IMR-90 (cell line): ENCODE measurements at regions not wholly inside any gene's neighbourhood (a gene's known extent, or its start where the extent isn't known, plus 50 kb on each side); places are given as distances from the start of the nearest gene placed in this dataset.

Source experiments
- ATAC-seq: fragments of 200-7000 bp; cut with Tn5 transposase; 2 replicates; pipeline ENCODE4 v1.9.1; 2020; ENCODE audit warnings: low read depth, mild to moderate bottlenecking, moderate library complexity
- BruUV-seq: library from RNA; stranded (reverse); fragments of 400-500 nt; replicated peaks from 2 replicates; lab custom pipeline; 2021; lab: Mats Ljungman, UMichigan
- CTCF ChIA-PET: fragments of 300-600 bp; formaldehyde crosslinking; extraction: SDS; loops from one replicate; lab custom pipeline; 2021; ENCODE audit warnings: antibody characterized with exemption; lab: Yijun Ruan, JAX
- POLR2A ChIA-PET: fragments of 300-600 bp; sonication (Branson Sonifier 250); formaldehyde crosslinking; loops from one replicate; lab custom pipeline; 2022; ENCODE audit warnings: antibody characterized with exemption; ENCODE audit not compliant: unreplicated experiment; lab: Charles Lee
- DNase-seq: peaks from one replicate; pipeline ENCODE4 v3.0.0; 2013
- H2AFZ ChIP-seq: replicated peaks from 2 replicates; pipeline ENCODE3; 2013; ENCODE audit warnings: low read length, mild to moderate bottlenecking; ENCODE audit not compliant: poor library complexity
- H2AK5ac ChIP-seq: 2 replicates; pipeline ENCODE4 v1.6.1; 2013; ENCODE audit warnings: low read depth, low read length, inconsistent platforms
- H2AK9ac ChIP-seq: replicated peaks from 2 replicates; pipeline ENCODE3; 2013; ENCODE audit warnings: mild to moderate bottlenecking, low read depth, low read length, moderate library complexity; ENCODE audit not compliant: poor library complexity
- H2BK120ac ChIP-seq: 2 replicates; pipeline ENCODE4 v1.6.1; 2013; ENCODE audit warnings: low read depth, low read length, inconsistent platforms
- H2BK15ac ChIP-seq: 3 replicates; pipeline ENCODE4 v1.6.1; 2013; ENCODE audit warnings: low read depth, low read length, inconsistent platforms
- H2BK20ac ChIP-seq: 2 replicates; pipeline ENCODE4 v1.6.1; 2013; ENCODE audit warnings: low read depth, mild to moderate bottlenecking, inconsistent platforms, low read length, moderate library complexity
- H2BK5ac ChIP-seq: 2 replicates; pipeline ENCODE4 v1.6.1; 2013; ENCODE audit warnings: mild to moderate bottlenecking, low read depth, low read length, inconsistent platforms; ENCODE audit not compliant: poor library complexity, severe bottlenecking
- H3K14ac ChIP-seq: replicated peaks from 2 replicates; pipeline ENCODE4 v1.6.1; 2013; ENCODE audit warnings: low read depth, low read length, inconsistent platforms
- H3K18ac ChIP-seq: 2 replicates; pipeline ENCODE4 v1.6.1; 2013; ENCODE audit warnings: low read depth, low read length, control low read depth
- H3K23ac ChIP-seq: 2 replicates; pipeline ENCODE4 v1.6.1; 2013; ENCODE audit warnings: low read depth, low read length, inconsistent platforms
- H3K27ac ChIP-seq: 2 replicates; pipeline ENCODE4 v1.5.1; 2013; ENCODE audit warnings: mild to moderate bottlenecking, control low read depth, low read length; ENCODE audit not compliant: insufficient read depth
- H3K27me3 ChIP-seq: 2 replicates; pipeline ENCODE4 v1.6.1; 2013; ENCODE audit warnings: low read length; ENCODE audit not compliant: control insufficient read depth, insufficient read depth
- H3K36me3 ChIP-seq: 2 replicates; pipeline ENCODE4 v1.6.1; 2013; ENCODE audit warnings: low read length, mixed read lengths; ENCODE audit not compliant: control insufficient read depth, insufficient read depth
- H3K4ac ChIP-seq: 2 replicates; pipeline ENCODE4 v1.6.1; 2013; ENCODE audit warnings: low read depth, low read length, inconsistent platforms
- H3K4me1 ChIP-seq: 2 replicates; pipeline ENCODE4 v1.6.1; 2013; ENCODE audit warnings: low read length, mixed read lengths; ENCODE audit not compliant: control insufficient read depth, insufficient read depth
- H3K4me2 ChIP-seq: 2 replicates; pipeline ENCODE4 v1.6.1; 2013; ENCODE audit warnings: low read depth, mild to moderate bottlenecking, control low read depth, low read length, moderate library complexity
- H3K4me3 ChIP-seq: 2 replicates; pipeline ENCODE4 v1.5.1; 2013; ENCODE audit warnings: low read depth, mild to moderate bottlenecking, control low read depth, low read length, moderate library complexity; ENCODE audit not compliant: insufficient read depth
- H3K56ac ChIP-seq: 2 replicates; pipeline ENCODE4 v1.6.1; 2013; ENCODE audit warnings: low read length, inconsistent platforms; ENCODE audit not compliant: insufficient read depth; ENCODE audit errors: extremely low read depth
- H3K79me1 ChIP-seq, 2 experiments: 2 replicates each; pipeline ENCODE4 v1.6.1; 2013; ENCODE audit warnings: low read length in 2 of 2, inconsistent platforms in 1 of 2, low read depth in 1 of 2
- H3K9ac ChIP-seq: 2 replicates; pipeline ENCODE4 v1.6.1; 2013; ENCODE audit warnings: low read depth, low read length, control low read depth
- H3K9me1 ChIP-seq: 2 replicates; pipeline ENCODE4 v1.6.1; 2013; ENCODE audit warnings: low read length, inconsistent platforms; ENCODE audit not compliant: insufficient read depth
- H3K9me3 ChIP-seq: 2 replicates; pipeline ENCODE4 v1.6.1; 2013; ENCODE audit warnings: low read length; ENCODE audit not compliant: control insufficient read depth, insufficient read depth
- H4K20me1 ChIP-seq: 2 replicates; pipeline ENCODE4 v1.6.1; 2013; ENCODE audit warnings: low read length, inconsistent platforms; ENCODE audit not compliant: insufficient read depth
- H4K5ac ChIP-seq: 2 replicates; pipeline ENCODE4 v1.6.1; 2013; ENCODE audit warnings: mild to moderate bottlenecking, low read depth, low read length, control low read depth
- H4K8ac ChIP-seq, 2 experiments: 2 replicates each; pipeline ENCODE4 v1.6.1; 2013; ENCODE audit warnings: low read depth in 2 of 2, low read length in 2 of 2, control low read depth in 1 of 2, inconsistent platforms in 1 of 2
- H4K91ac ChIP-seq: 2 replicates; pipeline ENCODE4 v1.6.1; 2013; ENCODE audit warnings: low read depth, low read length, inconsistent platforms; ENCODE audit not compliant: insufficient read depth
- BHLHE40 ChIP-seq: fragments of 150-350 bp; IDR thresholded peaks from 2 replicates; pipeline ENCODE4 v1.6.1; 2016; ENCODE audit warnings: mild to moderate bottlenecking, low read depth, low read length
- CEBPB ChIP-seq: IDR thresholded peaks from 2 replicates; pipeline ENCODE4 v1.6.1; 2012; ENCODE audit warnings: low read depth, low read length, improper control_type of control experiment
- CHD1 ChIP-seq: IDR thresholded peaks from 2 replicates; pipeline ENCODE4 v1.6.1; 2012; ENCODE audit warnings: low read depth, low read length, improper control_type of control experiment
- FOS ChIP-seq: fragments of 150-350 bp; IDR thresholded peaks from 2 replicates; pipeline ENCODE4 v1.6.1; 2016; ENCODE audit warnings: low read depth, low read length
- MAFK ChIP-seq: IDR thresholded peaks from 2 replicates; pipeline ENCODE4 v1.6.1; 2012; ENCODE audit warnings: low read depth, low read length, improper control_type of control experiment
- MAZ ChIP-seq: IDR thresholded peaks from 2 replicates; pipeline ENCODE4 v1.6.1; 2012; ENCODE audit warnings: low read depth, mild to moderate bottlenecking, low read length, improper control_type of control experiment, moderate library complexity, borderline replicate concordance
- MXI1 ChIP-seq: IDR thresholded peaks from 2 replicates; pipeline ENCODE4 v1.6.1; 2012; ENCODE audit warnings: low read depth, mild to moderate bottlenecking, low read length, moderate library complexity, borderline replicate concordance
- NFE2L2 ChIP-seq: fragments of 150-350 bp; IDR thresholded peaks from 2 replicates; pipeline ENCODE4 v1.6.1; 2016; ENCODE audit warnings: low read depth, mild to moderate bottlenecking, low read length
- POLR2A ChIP-seq: IDR thresholded peaks from 2 replicates; pipeline ENCODE4 v1.6.1; 2012; ENCODE audit warnings: mild to moderate bottlenecking, low read depth, low read length
- RAD21 ChIP-seq: IDR thresholded peaks from 2 replicates; pipeline ENCODE4 v1.6.1; 2012; ENCODE audit warnings: low read length, improper control_type of control experiment
- RCOR1 ChIP-seq: IDR thresholded peaks from 2 replicates; pipeline ENCODE4 v1.6.1; 2012; ENCODE audit warnings: mild to moderate bottlenecking, low read length, improper control_type of control experiment; ENCODE audit not compliant: insufficient replicate concordance
- RFX5 ChIP-seq: IDR thresholded peaks from 2 replicates; pipeline ENCODE4 v1.8.0; 2012; ENCODE audit warnings: low read depth, mild to moderate bottlenecking, low read length, moderate library complexity
- SMC3 ChIP-seq: fragments of 150-350 bp; IDR thresholded peaks from 2 replicates; pipeline ENCODE4 v1.6.1; 2016; ENCODE audit warnings: low read depth, mild to moderate bottlenecking, antibody characterized with exemption, low read length, moderate library complexity
- dilution Hi-C: fragments of 300-500 bp; cut with HindIII; formaldehyde crosslinking; loops from one replicate; pipeline ENCODE4 v1.14.3; 2018; ENCODE audit warnings: low sequenced_read_pairs; ENCODE audit not compliant: unreplicated experiment
- in situ Hi-C: fragments of 300-500 bp; cut with MboI; formaldehyde crosslinking; loops from 3 replicates; pipeline ENCODE4 v1.14.3; 2019; ENCODE audit warnings: low sequenced_read_pairs, inconsistent platforms, mixed read lengths
- intact Hi-C: fragments of 100-400 bp; cut with micrococcal nuclease; formaldehyde crosslinking; loops from 2 replicates; pipeline ENCODE4 v1.10.0; 2022
- TF ChIP-seq, protein P1 (sequence below): fragments of 150-350 bp; IDR thresholded peaks from 2 replicates; pipeline ENCODE4 v1.6.1; 2017; ENCODE audit warnings: mild to moderate bottlenecking, antibody characterized with exemption, low read length, low read depth
- TF ChIP-seq, protein P2 (sequence below): fragments of 150-350 bp; IDR thresholded peaks from 2 replicates; pipeline ENCODE4 v1.6.1; 2016; ENCODE audit warnings: low read depth, mild to moderate bottlenecking, low read length, moderate library complexity, borderline replicate concordance
- TF ChIP-seq, protein P3 (sequence below): conservative IDR thresholded peaks from 2 replicates; pipeline ENCODE4 v1.5.1; 2012; ENCODE audit warnings: mild to moderate bottlenecking, low read depth, low read length, improper control_type of control experiment

DNA sequence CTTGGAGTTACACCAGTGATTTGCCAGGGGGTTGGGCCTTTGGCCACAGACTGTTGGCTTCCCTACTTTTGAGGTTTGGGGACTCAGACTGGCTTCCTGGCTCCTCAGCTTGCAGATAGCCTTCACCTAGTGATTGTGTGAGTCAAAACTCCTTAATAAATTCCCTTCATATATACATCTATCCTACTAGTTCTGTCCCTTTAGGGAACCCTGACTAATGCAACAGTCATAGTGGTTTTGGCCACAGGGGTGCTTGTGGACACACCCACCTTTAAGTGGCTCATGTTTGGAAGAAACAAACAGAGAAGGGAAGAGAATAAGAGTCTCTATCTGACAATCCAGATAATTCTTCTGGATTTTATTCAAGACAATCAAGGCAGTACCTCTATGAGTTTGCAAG is 457.7 kb downstream of the EPHA3 start:
- ATAC-seq (no peak), DNase-seq (peak; percentile 50)
- Histone ChIP-seq H2BK15ac (no peak overlapping the region), H3K36me3 (no peaks in the 10 kb centered on the region), H3K23ac (no peak overlapping the region), H3K4ac (no peak overlapping the region), H3K27me3 (no peaks in the 10 kb centered on the region), H3K56ac (no peak overlapping the region), H2BK20ac (no peak overlapping the region), H3K9me1 (no peaks in the 10 kb centered on the region), H4K8ac (no peak overlapping the region), H2AK9ac (no peak overlapping the region), H3K4me3 (no peak overlapping the region), H3K4me2 (no peak overlapping the region), H3K9ac (no peak overlapping the region), H3K18ac (no peak overlapping the region), H3K27ac (no peak overlapping the region), H4K5ac (no peak overlapping the region), H4K20me1 (no peaks in the 10 kb centered on the region), H2AK5ac (no peak overlapping the region), H4K91ac (no peak overlapping the region), H2AFZ (no peak overlapping the region), H2BK5ac (no peak overlapping the region), H3K79me1 (no peaks in the 10 kb centered on the region), H3K9me3 (no peaks in the 10 kb centered on the region), H2BK120ac (no peak overlapping the region), H3K14ac (no peak overlapping the region), H3K4me1 (no peaks in the 10 kb centered on the region)
- ChIA-PET POLR2A (no interaction called here), CTCF (no interaction called here)
- no TSS peak for BruUV-seq
- intact Hi-C loops = loop anchor here (10.0 kb wide), 1 partner anchor 290 kb away; no protein-coding TSS in a partner anchor
- no peak for TF ChIP-seq MXI1
- TF ChIP-seq POLR2A = no peak
- TF ChIP-seq RCOR1 = no peak
- TF ChIP-seq BHLHE40 = no peak
- TF ChIP-seq, protein P1, sequence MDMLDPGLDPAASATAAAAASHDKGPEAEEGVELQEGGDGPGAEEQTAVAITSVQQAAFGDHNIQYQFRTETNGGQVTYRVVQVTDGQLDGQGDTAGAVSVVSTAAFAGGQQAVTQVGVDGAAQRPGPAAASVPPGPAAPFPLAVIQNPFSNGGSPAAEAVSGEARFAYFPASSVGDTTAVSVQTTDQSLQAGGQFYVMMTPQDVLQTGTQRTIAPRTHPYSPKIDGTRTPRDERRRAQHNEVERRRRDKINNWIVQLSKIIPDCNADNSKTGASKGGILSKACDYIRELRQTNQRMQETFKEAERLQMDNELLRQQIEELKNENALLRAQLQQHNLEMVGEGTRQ = no peak
- no peak for TF ChIP-seq CHD1
- TF ChIP-seq MAFK = no peak
- no peak for TF ChIP-seq RFX5
- TF ChIP-seq MAZ = no peak
- TF ChIP-seq RAD21 = no peak
- TF ChIP-seq, protein P2, sequence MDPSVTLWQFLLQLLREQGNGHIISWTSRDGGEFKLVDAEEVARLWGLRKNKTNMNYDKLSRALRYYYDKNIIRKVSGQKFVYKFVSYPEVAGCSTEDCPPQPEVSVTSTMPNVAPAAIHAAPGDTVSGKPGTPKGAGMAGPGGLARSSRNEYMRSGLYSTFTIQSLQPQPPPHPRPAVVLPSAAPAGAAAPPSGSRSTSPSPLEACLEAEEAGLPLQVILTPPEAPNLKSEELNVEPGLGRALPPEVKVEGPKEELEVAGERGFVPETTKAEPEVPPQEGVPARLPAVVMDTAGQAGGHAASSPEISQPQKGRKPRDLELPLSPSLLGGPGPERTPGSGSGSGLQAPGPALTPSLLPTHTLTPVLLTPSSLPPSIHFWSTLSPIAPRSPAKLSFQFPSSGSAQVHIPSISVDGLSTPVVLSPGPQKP = no peak
- TF ChIP-seq, protein P3, sequence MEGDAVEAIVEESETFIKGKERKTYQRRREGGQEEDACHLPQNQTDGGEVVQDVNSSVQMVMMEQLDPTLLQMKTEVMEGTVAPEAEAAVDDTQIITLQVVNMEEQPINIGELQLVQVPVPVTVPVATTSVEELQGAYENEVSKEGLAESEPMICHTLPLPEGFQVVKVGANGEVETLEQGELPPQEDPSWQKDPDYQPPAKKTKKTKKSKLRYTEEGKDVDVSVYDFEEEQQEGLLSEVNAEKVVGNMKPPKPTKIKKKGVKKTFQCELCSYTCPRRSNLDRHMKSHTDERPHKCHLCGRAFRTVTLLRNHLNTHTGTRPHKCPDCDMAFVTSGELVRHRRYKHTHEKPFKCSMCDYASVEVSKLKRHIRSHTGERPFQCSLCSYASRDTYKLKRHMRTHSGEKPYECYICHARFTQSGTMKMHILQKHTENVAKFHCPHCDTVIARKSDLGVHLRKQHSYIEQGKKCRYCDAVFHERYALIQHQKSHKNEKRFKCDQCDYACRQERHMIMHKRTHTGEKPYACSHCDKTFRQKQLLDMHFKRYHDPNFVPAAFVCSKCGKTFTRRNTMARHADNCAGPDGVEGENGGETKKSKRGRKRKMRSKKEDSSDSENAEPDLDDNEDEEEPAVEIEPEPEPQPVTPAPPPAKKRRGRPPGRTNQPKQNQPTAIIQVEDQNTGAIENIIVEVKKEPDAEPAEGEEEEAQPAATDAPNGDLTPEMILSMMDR = no peak
- TF ChIP-seq CEBPB = no peak
- TF ChIP-seq FOS = no peak
- TF ChIP-seq SMC3 = no peak
- no peak for TF ChIP-seq NFE2L2
- dilution Hi-C loops = no loop called here
- in situ Hi-C loops = no loop called here
